Activated CD4-positive, alpha-beta T cell treated with anti-CD3 and anti-CD28 coated beads, Interleukin-2, amount 50 U/mL, for 16 hours (primary cell): ENCODE measurements at regions not wholly inside any gene's neighbourhood (a gene's known extent, or its start where the extent isn't known, plus 50 kb on each side); places are given as distances from the start of the nearest gene placed in this dataset.
"Not testable (repeated sequence)": the region's sequence is repeated elsewhere in the genome, so short reads cannot be mapped to it uniquely, and the experiment has no call there.

Source experiments
- DNase-seq: peaks from one replicate; pipeline ENCODE4 v3.0.0-alpha.2; 2020

DNA sequence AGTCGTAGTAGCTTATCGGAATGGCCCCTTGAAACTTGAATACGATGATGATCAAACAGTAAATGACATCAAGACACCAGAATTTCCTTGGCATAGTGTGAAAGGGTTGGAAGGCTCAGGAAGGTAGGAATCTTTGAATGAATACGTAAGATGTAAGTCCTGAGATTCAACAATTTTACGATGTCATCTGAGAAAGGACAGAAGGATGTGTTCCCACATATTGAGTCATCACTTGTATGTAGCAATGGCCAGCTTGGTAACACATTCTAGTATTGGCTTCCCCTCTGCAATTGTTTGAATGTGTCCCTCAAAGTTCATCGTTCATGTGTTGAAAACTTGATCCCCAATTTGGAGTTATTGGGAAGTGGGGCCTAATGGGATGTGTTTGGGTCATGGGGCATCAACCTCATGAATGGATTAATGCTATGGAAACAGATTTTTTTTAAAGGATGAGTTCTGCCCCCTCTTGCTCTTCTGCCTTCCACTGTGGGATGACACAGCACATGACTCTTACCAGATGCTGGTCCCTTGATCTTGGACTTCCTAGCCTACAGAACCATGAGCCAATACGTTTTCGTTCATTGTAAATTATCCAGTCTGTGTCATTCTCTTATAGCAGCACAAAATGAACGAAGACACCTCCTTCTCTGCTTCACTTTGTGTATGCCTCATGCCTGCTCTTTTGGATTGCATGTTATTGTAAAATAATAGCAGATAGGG, 284.6 kb downstream of the BCAT1 start:
- DNase-seq: no peak

GRCh38 chr12:24661657-24662096, 287.2 kb downstream of the BCAT1 start:
- no peak for DNase-seq

DNA sequence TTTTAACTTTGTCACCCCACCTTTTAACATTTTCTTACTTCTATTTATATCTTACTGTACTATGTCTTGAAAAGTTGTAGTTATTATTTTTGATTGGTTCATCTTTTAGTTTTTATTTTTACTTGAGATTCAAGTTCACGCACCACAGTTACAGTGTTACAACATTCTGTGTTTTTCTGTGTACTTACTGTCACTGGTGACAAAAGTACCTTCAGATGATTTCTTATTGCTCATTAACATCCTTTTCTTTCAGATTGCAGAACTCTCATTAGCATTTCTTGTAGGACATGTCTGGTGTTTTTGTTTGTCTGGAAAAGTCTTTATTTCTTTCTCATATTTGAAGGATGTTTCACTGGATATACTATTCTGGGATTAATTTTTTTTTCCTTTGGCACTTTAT, 289.9 kb downstream of the BCAT1 start:
- no peak for DNase-seq

DNA sequence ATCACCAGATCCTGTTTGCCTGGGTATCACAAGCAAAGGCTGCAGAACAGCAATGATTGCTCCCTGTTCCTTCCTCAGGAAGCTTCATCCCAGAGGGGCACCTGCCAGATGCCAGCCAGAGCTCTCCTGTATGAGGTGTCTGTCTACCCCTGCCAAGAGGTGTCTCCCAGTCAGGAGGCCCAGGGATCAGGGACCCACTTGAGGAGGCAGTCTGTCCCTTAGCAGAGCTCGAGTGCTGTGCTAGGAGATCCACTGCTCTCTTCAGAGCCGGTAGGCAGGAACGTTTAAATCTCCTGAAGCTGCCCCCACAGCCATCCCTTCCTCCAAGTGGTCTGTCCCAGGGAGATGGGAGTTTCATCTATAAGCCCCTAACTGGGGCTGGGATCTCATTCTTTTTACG, 294.6 kb downstream of the BCAT1 start:
- DNase-seq: not testable (repeated sequence)

DNA sequence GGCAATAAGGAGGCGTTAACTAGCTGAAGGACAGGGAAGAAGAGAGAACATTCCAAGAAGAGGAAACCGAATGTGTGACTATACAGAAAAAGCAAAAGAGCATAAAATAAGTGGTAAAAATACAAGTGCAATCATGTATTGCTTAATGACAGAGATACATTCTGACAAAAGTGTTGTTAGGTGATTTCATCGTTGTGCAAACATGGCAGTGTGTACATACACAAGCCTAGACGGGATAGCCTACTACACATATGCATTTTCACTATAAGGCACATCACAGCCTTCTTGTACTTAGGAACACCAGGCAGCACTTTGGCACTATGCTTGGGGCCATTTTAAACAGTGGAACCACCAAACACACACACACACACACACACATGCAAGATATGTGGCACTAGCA, 299.3 kb downstream of the BCAT1 start:
- no peak for DNase-seq

DNA sequence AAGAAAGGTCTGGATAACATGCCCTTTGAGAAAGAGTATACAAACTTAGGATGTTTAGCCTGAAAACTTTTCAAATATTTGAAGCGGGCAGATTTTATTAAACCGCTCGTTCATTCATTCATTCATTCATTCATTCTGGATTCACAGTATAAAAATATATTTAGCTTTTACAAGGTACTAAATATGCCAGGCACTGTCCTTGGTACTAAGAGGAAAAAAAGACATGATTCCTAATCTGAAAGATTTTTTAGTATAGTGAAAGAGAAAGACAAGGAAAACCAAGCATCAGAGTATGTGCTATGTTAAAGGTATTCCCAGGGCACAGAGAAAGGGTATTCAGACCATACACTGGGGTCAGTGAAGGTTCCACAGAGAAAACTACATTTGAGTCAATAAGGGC, 299.7 kb downstream of the BCAT1 start:
- DNase-seq: no peak

- no peak for DNase-seq
Measured at GRCh38 chr12:24645254-24645653, 303.6 kb downstream of the BCAT1 start.

DNA sequence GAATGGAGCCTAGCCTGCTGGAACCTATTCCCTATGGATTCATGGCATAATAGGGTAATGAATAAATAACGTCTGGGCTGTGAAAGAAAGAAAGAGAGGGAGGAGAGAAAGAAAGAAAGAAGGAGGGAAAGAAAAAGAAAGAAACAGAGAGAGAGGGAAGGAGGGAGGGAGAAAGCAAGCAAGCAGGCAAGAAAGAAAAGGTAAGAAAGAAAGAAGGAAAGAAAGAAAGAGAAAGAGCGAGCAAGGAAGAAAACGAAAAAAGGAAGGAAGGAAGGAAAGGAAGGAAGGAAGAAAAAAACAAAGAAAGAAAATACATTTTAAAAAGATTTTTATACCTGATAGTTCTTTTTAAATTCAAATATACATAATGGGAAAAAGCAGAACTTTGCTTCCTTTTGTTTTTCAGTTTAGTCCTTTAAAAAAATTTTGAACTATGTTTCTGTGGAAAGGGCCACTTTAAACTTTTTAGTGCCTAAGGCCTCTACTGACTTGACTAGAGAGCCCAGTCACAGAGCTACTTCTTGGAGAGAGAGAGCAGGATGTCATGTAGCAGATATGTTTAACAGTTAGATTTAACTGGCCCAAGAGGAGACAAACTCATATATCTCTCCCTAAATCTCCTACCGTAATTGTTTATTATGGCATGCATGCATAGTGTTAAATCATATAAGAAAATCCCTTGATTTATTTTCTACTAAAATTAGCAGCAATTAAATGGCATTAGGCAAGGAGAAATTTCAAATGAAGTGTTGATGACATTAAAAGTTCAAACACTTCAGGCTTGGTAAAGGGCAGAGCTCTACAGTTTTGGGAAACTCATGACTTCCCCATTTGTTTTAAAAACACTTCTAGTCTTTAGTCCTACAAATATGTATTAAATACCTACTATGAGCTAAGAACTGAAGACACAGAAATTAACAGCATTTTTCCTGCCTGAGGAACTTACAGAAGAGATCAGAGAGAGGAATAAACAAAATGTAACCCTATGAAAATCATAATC, 305.5 kb downstream of the BCAT1 start:
- no peak for DNase-seq

GRCh38 chr12:24639641-24640040, 309.3 kb downstream of the BCAT1 start:
- no peak for DNase-seq

DNA sequence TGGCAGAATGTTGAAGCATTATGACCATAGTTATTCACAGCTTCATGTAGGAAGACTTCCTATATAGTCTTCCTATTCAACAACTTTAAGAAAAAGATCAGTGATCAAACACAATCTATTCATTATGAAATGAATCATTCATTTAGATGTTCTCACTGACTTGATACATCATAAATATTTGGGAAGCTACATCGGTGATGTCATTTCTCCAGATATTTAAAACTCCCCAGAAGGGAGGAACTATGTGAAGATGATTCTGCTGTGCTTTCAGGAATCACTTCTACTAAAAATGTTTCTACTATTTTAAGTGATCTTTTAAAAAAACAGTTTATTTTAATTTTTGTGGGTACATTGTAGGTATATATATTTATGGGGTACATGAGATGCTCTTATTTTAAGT, 316.4 kb downstream of the BCAT1 start:
- DNase-seq: no peak

DNA sequence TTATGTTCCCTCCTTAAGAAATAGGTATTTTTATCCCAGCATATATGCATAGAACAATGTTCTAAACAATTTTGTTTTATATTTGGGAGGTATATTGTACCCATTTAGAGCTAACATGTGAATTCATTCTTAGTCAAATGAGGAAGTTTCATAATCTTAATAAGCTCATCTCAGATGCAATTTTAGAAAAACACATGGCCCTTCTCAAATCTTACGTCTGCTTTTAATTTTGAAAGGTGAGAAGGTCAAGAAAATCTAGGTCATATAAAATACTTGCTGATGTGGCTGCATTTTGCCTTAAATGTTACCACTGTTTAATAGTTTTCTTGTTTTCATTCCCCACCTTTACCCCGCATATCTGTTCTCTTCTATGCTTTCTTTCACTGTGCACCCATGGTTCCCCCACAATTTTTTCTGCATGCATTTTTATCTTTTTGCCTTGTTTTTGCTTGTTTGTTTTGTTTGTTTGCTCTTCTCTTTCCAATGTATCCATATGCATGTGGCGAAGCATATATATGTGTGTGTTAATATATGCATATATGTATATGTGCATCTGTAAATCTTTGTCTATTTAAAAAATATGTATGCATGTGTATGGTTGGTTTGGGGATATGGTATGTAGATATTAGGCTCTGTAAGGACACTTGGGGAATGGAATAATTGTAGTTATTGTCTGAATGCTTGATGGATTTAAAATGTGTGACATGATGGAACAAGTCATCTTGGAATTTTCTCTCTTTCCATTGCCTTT, 317.1 kb downstream of the BCAT1 start:
- DNase-seq: no peak

GRCh38 chr12:24630856-24631255, 318.0 kb downstream of the BCAT1 start:
- DNase-seq: no peak

GRCh38 chr12:24630446-24630845, 318.5 kb downstream of the BCAT1 start:
- DNase-seq: no peak

DNA sequence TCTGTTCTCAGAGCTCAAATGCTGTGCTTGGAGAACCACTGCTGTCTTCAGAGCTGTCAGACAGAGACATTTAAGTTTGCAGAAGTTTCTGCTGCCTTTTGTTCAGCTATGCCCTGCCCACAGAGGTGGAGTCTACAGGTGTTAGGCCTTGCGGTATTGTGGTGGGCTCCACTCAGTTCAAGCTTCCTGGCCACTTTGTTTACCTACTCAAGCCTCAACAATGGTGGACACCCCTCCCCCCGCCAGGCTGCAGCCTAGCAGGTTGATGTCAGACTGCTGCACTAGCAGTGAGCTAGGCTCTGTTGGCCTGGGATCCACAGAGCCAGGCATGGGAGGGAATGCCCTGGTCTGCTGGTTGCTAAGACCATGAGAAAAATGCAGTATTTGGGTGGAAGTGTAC, 323.8 kb downstream of the BCAT1 start:
- DNase-seq: no peak

- DNase-seq: not testable (repeated sequence)
Measured at GRCh38 chr12:24619954-24620353, 328.9 kb downstream of the BCAT1 start.

GRCh38 chr12:24617471-24617870, 331.4 kb downstream of the BCAT1 start:
- no peak for DNase-seq

DNA sequence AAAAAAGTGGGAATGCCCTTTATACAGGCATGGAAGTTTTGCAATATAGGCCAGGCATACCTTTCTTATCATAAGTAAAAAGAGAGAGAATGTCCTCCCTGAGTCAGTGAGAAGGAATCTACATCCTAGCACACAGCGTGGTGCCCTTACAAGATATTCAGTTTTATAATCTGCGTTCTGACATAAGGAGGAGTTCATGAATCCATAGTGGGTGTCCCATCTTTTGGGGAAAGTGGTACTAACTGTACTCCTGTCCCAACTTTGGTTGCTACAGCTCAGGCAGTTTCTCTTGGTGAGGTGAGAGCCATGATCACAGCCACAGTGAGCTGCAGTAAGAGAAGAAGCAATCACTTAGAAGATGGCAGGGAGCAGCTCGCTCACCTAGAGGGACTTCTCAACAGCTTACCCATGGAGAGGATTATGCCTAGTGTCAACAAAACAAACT, 332.9 kb downstream of the BCAT1 start:
- no peak for DNase-seq

DNA sequence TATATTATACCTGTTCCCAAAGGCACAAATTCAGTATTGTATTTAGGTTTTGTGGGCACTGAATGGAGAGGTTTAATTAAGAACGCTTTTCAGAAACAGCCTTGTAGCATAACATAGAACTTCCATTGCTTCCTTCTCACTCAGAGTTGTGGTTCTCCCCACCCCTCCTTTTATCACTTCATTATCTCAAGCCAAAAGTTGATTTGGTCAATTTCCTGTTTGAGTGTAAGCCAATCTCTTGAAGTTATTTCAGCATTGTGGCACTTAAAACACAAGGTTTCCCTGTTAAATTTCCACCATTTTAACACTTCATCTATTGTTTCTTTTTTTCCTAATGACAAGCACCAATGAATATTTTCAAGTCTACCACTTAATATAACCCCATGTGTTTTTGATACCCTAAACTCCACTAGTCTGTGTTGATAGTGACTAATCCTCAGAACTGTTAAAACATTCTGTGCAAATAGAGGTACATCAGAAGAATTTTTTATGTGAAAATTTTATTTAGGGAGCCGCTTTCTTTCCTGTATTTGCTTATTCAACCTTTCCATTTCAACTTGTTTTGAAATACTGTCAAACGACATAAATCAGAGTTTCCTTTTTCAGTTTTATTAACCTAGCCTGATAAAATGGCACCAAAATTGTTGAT, 340.1 kb downstream of the BCAT1 start:
- DNase-seq: no peak

GRCh38 chr12:24608108-24608507, 340.8 kb downstream of the BCAT1 start:
- DNase-seq: no peak

GRCh38 chr12:24605916-24606315, 343.0 kb downstream of the BCAT1 start:
- no peak for DNase-seq

DNA sequence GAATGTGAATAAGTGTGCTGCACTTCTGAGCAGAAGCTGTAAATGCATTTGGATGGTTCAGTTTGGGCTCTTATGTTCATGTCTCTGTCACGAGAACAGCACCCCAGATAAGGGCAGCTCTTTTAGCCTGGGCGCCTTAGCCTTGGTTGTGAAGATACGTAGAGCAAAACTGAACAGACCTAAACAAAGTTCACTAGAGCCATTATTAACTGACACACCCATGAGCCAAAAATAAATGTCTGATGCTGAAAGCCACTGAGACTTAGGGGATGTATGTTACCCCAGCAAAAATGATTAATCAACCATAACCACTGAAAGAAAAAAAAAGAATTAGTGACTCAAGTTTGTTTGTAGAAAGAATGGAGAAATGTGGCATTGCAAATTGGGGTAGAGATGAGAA, 343.4 kb downstream of the BCAT1 start:
- DNase-seq: no peak

- no peak for DNase-seq
Measured at GRCh38 chr12:24603371-24603770, 345.5 kb downstream of the BCAT1 start.

DNA sequence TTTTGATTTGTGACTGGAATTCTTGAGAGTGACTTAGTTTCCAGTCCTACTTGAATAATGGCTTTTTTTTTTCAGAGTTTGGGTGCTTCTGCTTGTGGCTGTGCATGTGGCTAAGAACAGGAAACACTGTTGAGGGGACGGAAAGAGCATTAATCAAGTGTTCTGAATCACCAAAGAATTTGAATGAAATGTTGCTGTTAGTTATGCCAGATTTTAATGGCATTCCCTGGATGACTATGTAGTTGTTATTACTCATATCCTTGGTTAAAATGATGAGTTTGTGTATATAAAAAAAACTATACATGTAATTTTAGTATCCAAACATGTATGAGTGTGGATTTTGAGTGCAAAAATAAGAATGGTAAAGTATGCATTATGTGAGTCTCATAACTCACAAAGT, 347.9 kb downstream of the BCAT1 start:
- peak; percentile 80 for DNase-seq
